Tibial nerve (tissue), 3 donors: ENCODE measurements at regions not wholly inside any gene's neighbourhood (a gene's known extent, or its start where the extent isn't known, plus 50 kb on each side); places are given as distances from the start of the nearest gene placed in this dataset.
"Not testable (repeated sequence)": the region's sequence is repeated elsewhere in the genome, so short reads cannot be mapped to it uniquely, and the experiment has no call there.

Source experiments
- POLR2A ChIP-seq, 2 donors: fragments of 450-650 bp; IDR thresholded peaks; one replicate each; pipeline ENCODE4 v1.6.1; 2017; ENCODE audit warnings: antibody characterized with exemption in 2 of 2, mild to moderate bottlenecking in 2 of 2, moderate library complexity in 2 of 2
- TF ChIP-seq, protein P1 (sequence below), 5 experiments: fragments of 200-600 bp in 3 of 5; fragments of 450-650 bp in 2 of 5; sonication (generic) in 3 of 5; IDR thresholded peaks; one replicate each; pipeline ENCODE4 v1.5.1; 2016 to 2019; ENCODE audit warnings: antibody characterized with exemption in 5 of 5, mild to moderate bottlenecking in 3 of 5, moderate library complexity in 2 of 5

GRCh38 chr2:87255410-87255809 lies 233.8 kb upstream of the PLGLB1 start:
- TF ChIP-seq, protein P1, sequence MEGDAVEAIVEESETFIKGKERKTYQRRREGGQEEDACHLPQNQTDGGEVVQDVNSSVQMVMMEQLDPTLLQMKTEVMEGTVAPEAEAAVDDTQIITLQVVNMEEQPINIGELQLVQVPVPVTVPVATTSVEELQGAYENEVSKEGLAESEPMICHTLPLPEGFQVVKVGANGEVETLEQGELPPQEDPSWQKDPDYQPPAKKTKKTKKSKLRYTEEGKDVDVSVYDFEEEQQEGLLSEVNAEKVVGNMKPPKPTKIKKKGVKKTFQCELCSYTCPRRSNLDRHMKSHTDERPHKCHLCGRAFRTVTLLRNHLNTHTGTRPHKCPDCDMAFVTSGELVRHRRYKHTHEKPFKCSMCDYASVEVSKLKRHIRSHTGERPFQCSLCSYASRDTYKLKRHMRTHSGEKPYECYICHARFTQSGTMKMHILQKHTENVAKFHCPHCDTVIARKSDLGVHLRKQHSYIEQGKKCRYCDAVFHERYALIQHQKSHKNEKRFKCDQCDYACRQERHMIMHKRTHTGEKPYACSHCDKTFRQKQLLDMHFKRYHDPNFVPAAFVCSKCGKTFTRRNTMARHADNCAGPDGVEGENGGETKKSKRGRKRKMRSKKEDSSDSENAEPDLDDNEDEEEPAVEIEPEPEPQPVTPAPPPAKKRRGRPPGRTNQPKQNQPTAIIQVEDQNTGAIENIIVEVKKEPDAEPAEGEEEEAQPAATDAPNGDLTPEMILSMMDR (IDR thresholded peaks at IDR 0.05) = not testable (repeated sequence)
- TF ChIP-seq POLR2A (IDR thresholded peaks at IDR 0.05) = not testable (repeated sequence)
